ENCODE measurements at regions not wholly inside any gene's neighbourhood (a gene's known extent, or its start where the extent isn't known, plus 50 kb on each side); places are given as distances from the start of the nearest gene placed in this dataset.

- TF ChIP-seq CTCF (IDR thresholded peaks at IDR 0.05 in 2 of 3, conservative IDR thresholded peaks at IDR 0.05 in 1 of 3; ENCODE audit: control insufficient read depth in 2 of 3, extremely low read depth in 1 of 3, insufficient read depth in 1 of 3, low read depth in 3 of 3, low read length in 3 of 3) (no peak), E2F4 (IDR thresholded peaks at IDR 0.05; ENCODE audit: low read depth, low read length) (no peak), ASH2L (IDR thresholded peaks at IDR 0.05; ENCODE audit: borderline replicate concordance, low read depth) (no peak), EP300 (IDR thresholded peaks at IDR 0.05; ENCODE audit: borderline replicate concordance in 1 of 2, control insufficient read depth in 1 of 2, low read depth in 2 of 2, low read length in 2 of 2) (no peak), ZBTB11 (CRISPR knock-in tag; IDR thresholded peaks at IDR 0.05) (no peak), SMAD1 (IDR thresholded peaks at IDR 0.05; ENCODE audit: low read depth, partially characterized antibody) (no peak), CREM (IDR thresholded peaks at IDR 0.05; ENCODE audit: low read depth) (no peak), POLR2A (IDR thresholded peaks at IDR 0.05; ENCODE audit: low read depth, low read length) (no peak), FOXM1 (IDR thresholded peaks at IDR 0.05; ENCODE audit: low read depth, low read length) (no peak), ZNF274 (IDR thresholded peaks at IDR 0.05; ENCODE audit: insufficient read depth, insufficient read length) (no peak), GABPA (IDR thresholded peaks at IDR 0.05; ENCODE audit: low read depth) (no peak), TCF7 (IDR thresholded peaks at IDR 0.05; ENCODE audit: borderline replicate concordance) (no peak), POLR2AphosphoS5 (IDR thresholded peaks at IDR 0.05; ENCODE audit: low read length) (no peak)
Observed at GRCh38 chr3:104127830-104128229, 1238.9 kb upstream of the ALCAM start.
